SJSA1 (cell line): ENCODE measurements at regions not wholly inside any gene's neighbourhood (a gene's known extent, or its start where the extent isn't known, plus 50 kb on each side); places are given as distances from the start of the nearest gene placed in this dataset.
"Not testable (repeated sequence)": the region's sequence is repeated elsewhere in the genome, so short reads cannot be mapped to it uniquely, and the experiment has no call there.

ENCODE experiments used
- DNase-seq, 2 experiments: peaks; one replicate each; pipeline ENCODE4 v3.0.0-alpha.2; 2015 to 2020; ENCODE audit warnings: low spot score in 2 of 2, low read depth in 1 of 2
- H3K27ac ChIP-seq: fragments of 250-450 bp; sonication (Bioruptor Pico); 2 replicates; pipeline ENCODE4 v1.5.1; 2020; ENCODE audit warnings: mild to moderate bottlenecking, moderate library complexity
- H3K27me3 ChIP-seq: fragments of 250-450 bp; sonication (Bioruptor Pico); replicated peaks from 2 replicates; pipeline ENCODE4 v1.5.1; 2020; ENCODE audit warnings: mild to moderate bottlenecking, moderate library complexity
- H3K36me3 ChIP-seq: fragments of 250-450 bp; sonication (Bioruptor Pico); 2 replicates; pipeline ENCODE4 v1.5.1; 2020; ENCODE audit warnings: mild to moderate bottlenecking
- H3K4me1 ChIP-seq: fragments of 250-450 bp; sonication (Bioruptor Pico); replicated peaks from 2 replicates; pipeline ENCODE4 v1.6.1; 2021; ENCODE audit warnings: mild to moderate bottlenecking
- H3K4me3 ChIP-seq: fragments of 250-450 bp; sonication (Bioruptor Pico); 2 replicates; pipeline ENCODE4 v1.5.1; 2020; ENCODE audit warnings: mild to moderate bottlenecking
- H3K9me3 ChIP-seq: fragments of 250-450 bp; sonication (Bioruptor Pico); replicated peaks from 2 replicates; pipeline ENCODE4 v1.5.1; 2020; ENCODE audit warnings: mild to moderate bottlenecking

DNA sequence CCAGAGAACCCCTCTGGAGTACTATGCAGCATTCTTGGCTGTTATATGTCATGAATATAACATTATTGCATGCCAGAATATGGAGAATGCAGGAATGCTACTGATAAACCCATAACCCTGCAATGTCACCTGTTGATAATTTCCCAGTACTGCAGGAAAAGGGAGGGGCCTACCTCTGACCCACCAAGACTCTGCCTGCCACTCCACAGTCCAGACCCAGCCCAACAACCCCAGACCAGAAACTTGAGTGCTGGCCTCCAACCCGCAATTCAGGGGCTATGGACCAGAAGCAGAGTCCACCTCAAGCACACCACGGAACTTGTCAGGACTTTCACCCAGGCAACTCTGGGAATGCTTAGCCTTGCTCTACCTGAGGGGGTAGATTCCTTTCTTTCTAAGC, 92.9 kb upstream of the WDR44 start:
- Histone ChIP-seq H3K9me3 (no peaks in the 10 kb centered on the region), H3K27ac (no peak overlapping the region), H3K4me3 (no peak overlapping the region), H3K4me1 (no peaks in the 10 kb centered on the region), H3K36me3 (no peaks in the 10 kb centered on the region), H3K27me3 (no peaks in the 10 kb centered on the region)
- DNase-seq, result no peak

DNA sequence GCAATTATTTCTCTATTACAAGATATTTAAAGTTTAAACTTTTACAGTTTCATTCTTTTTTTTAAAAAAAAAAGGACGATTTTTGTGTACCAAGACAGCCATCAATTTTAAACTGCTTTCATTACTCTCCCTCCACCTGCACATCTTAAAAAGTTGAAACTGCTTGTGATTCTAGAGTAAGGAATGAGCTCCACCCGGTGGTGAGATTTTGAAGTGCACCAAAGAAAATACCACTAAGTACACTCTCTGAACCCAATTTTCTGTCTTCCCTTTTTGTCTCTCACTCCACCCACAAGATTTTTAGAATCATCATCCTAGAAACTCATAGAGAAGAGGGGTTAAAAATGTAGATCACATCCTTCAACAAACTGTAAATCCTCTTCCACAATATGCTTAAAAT, 91.3 kb upstream of the WDR44 start:
- H3K27ac ChIP-seq, result no peak overlapping the region
- no peak overlapping the region for H3K4me3 ChIP-seq
- no peaks in the 10 kb centered on the region for H3K27me3 ChIP-seq
- peak in 1 of 2 experiments; percentile 12 for DNase-seq
- no peaks in the 10 kb centered on the region for H3K36me3 ChIP-seq
- no peaks in the 10 kb centered on the region for H3K9me3 ChIP-seq
- no peaks in the 10 kb centered on the region for H3K4me1 ChIP-seq

- Histone ChIP-seq H3K4me1 (no peaks in the 10 kb centered on the region), H3K36me3 (no peaks in the 10 kb centered on the region)
- no peak for DNase-seq
These were observed 90.0 kb upstream of the WDR44 start for GRCh38 chrX:118255921-118256320.

DNA sequence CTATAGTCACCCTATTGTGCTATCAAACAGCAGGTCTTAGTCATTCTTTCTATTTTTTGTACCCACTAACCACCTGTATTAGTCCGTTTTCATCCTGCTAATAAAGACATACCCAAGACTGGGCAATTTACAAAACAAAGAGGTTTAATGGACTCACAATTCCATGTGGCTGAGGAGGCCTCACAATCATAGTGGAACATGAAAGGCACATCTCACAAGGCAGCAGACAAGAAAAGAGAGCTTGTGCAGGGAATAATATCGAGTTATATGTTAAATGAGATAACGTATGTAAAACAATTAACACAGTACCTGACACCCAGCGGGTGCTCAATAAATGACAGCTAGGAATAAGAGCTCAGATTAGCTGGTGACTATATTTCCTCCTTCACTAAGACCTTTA, 88.1 kb upstream of the WDR44 start:
- no peak for DNase-seq
- Histone ChIP-seq H3K9me3 (no peaks in the 10 kb centered on the region), H3K4me1 (no peaks in the 10 kb centered on the region), H3K27me3 (no peaks in the 10 kb centered on the region), H3K27ac (no peak overlapping the region), H3K36me3 (no peaks in the 10 kb centered on the region), H3K4me3 (no peak overlapping the region)

More at GRCh38 chrX:118255921-118256320, 90.0 kb upstream of the WDR44 start:
- no peaks in the 10 kb centered on the region for H3K9me3 ChIP-seq
- H3K4me3 ChIP-seq, result no peak overlapping the region
- no peaks in the 10 kb centered on the region for H3K27me3 ChIP-seq
- no peak overlapping the region for H3K27ac ChIP-seq

- no peak overlapping the region for H3K27ac ChIP-seq
- no peaks in the 10 kb centered on the region for H3K9me3 ChIP-seq
- H3K36me3 ChIP-seq, result no peaks in the 10 kb centered on the region
- no peaks in the 10 kb centered on the region for H3K4me1 ChIP-seq
- H3K4me3 ChIP-seq, result no peak overlapping the region
- no peak for DNase-seq
- no peaks in the 10 kb centered on the region for H3K27me3 ChIP-seq
These were observed 86.7 kb upstream of the WDR44 start for GRCh38 chrX:118259213-118259612.

DNA sequence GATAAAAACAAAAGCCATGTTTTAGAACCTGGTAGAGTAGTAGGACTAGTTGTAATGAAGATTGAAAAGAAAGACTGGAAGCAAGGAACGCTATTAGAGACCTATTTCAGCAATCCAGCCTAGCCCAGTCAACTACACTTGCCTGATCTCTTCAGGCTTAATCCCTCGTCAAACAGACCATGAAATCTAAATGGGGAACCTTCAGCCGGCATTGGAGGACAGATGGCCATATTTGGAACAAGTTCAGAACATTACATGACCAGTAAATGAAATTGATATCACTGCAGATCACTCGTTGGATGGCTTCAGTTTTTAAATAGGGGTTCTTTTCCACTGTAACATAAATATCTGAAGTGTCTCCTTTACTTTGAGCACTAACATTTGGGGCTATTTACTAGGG, 84.8 kb upstream of the WDR44 start:
- Histone ChIP-seq H3K27ac (no peak overlapping the region), H3K9me3 (no peaks in the 10 kb centered on the region), H3K27me3 (no peaks in the 10 kb centered on the region), H3K4me3 (no peak overlapping the region), H3K4me1 (no peaks in the 10 kb centered on the region), H3K36me3 (no peaks in the 10 kb centered on the region)
- DNase-seq, result no peak

- Histone ChIP-seq H3K27me3 (no peaks in the 10 kb centered on the region), H3K4me3 (no peak overlapping the region), H3K27ac (no peak overlapping the region), H3K36me3 (no peaks in the 10 kb centered on the region), H3K9me3 (no peaks in the 10 kb centered on the region), H3K4me1 (no peaks in the 10 kb centered on the region)
- no peak for DNase-seq
These were observed 74.1 kb upstream of the WDR44 start for GRCh38 chrX:118271775-118272174.

DNA sequence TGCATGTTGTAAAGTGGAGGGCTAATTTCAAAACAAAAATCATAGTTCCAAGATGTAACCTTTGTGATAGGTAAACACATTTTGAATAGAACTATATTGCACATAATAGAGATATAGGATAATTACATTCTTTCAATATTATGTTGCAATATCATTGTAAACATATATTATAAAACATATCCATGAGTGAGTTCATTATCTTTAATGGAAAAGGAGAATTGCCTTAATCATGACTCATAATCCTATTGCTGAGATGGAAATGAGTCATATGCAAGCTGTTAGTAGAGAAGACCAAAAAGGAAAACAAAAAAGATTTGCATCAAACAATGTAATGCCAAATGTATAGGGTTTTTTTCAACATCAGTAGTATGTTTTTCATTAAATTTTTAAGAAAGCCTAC, 73.7 kb upstream of the WDR44 start:
- H3K27ac ChIP-seq, result no peak overlapping the region
- H3K9me3 ChIP-seq, result no peaks in the 10 kb centered on the region
- no peak for DNase-seq
- H3K36me3 ChIP-seq, result no peaks in the 10 kb centered on the region
- H3K27me3 ChIP-seq, result no peaks in the 10 kb centered on the region
- no peak overlapping the region for H3K4me3 ChIP-seq
- no peaks in the 10 kb centered on the region for H3K4me1 ChIP-seq

- Histone ChIP-seq H3K4me3 (no peak overlapping the region), H3K9me3 (no peaks in the 10 kb centered on the region), H3K36me3 (no peaks in the 10 kb centered on the region), H3K27ac (no peak overlapping the region), H3K4me1 (no peaks in the 10 kb centered on the region), H3K27me3 (no peaks in the 10 kb centered on the region)
- DNase-seq, result no peak
These were observed 59.7 kb upstream of the WDR44 start for GRCh38 chrX:118286066-118286762.

DNA sequence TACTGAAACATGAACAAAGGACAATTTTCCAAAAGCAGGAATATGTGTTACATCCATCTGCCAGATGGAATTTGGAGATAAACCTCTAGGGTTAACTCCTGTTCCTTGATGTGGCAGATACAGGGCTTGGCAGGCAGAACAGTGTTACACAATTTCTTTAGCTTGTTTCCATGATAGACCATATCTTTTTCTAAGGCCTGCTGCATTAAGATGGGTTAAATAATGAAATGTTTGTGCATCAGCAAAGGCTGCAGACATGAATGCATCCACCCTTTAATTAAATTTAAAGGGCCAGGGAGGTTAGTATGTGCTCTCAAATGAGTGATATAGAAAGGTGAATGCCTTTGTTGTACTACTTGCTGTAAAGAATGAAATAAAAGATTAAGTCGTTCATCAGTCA, 50.1 kb upstream of the WDR44 start:
- H3K4me3 ChIP-seq, result not testable (repeated sequence)

More for the DNA sequence above, 50.1 kb upstream of the WDR44 start:
- H3K27me3 ChIP-seq, H3K4me1 ChIP-seq, DNase-seq, H3K36me3 ChIP-seq, H3K27ac ChIP-seq, H3K9me3 ChIP-seq: not testable (repeated sequence)
